H1 (cell line): ENCODE measurements at regions not wholly inside any gene's neighbourhood (a gene's known extent, or its start where the extent isn't known, plus 50 kb on each side); places are given as distances from the start of the nearest gene placed in this dataset.

Experiments
- ATF3 ChIP-seq: IDR thresholded peaks from 2 replicates; pipeline ENCODE4 v1.6.1; 2011; ENCODE audit warnings: low read depth, mild to moderate bottlenecking, low read length; ENCODE audit not compliant: insufficient read depth
- CBX5 ChIP-seq: fragments of 300-800, 300-1000 bp; sonication (generic); IDR thresholded peaks from 2 replicates; pipeline ENCODE4 v1.7.1; 2016; ENCODE audit warnings: antibody characterized with exemption, low read length, low read depth
- CTCF ChIP-seq, 3 experiments: IDR thresholded peaks; 1 replicate in 2 of 3; 2 replicates in 1 of 3; pipeline versions ENCODE4 v1.5.1 to v1.6.1; 2011; ENCODE audit warnings: low read length in 3 of 3, mild to moderate bottlenecking in 3 of 3, inconsistent platforms in 2 of 3, low read depth in 1 of 3, moderate library complexity in 1 of 3; ENCODE audit not compliant: insufficient read depth in 1 of 3; ENCODE audit errors: control extremely low read depth in 1 of 3
- EZH2 ChIP-seq: fragments of 200-600 bp; sonication (generic); IDR thresholded peaks from 2 replicates; pipeline ENCODE4 v1.7.1; 2012; ENCODE audit warnings: low read depth, mild to moderate bottlenecking, moderate library complexity, low read length, inconsistent platforms; ENCODE audit not compliant: severe bottlenecking
- KDM1A ChIP-seq: fragments of 200-600, 300-600 bp; sonication (generic); IDR thresholded peaks from 2 replicates; pipeline ENCODE4 v1.7.1; 2016; ENCODE audit warnings: mild to moderate bottlenecking, low read length, borderline replicate concordance
- MAX ChIP-seq: IDR thresholded peaks from 2 replicates; pipeline ENCODE4 v1.6.1; 2012; ENCODE audit warnings: inconsistent platforms
- PHF8 ChIP-seq: fragments of 200-600 bp; sonication (generic); conservative IDR thresholded peaks from 2 replicates; pipeline ENCODE4 v1.7.1; 2012; ENCODE audit warnings: low read depth, mild to moderate bottlenecking, inconsistent platforms, low read length, moderate library complexity
- POLR2A ChIP-seq, 2 experiments: IDR thresholded peaks; 1 replicate in 1 of 2; 2 replicates in 1 of 2; pipeline ENCODE4 v1.6.1; 2011; ENCODE audit warnings: low read depth in 2 of 2, low read length in 2 of 2, mild to moderate bottlenecking in 2 of 2; ENCODE audit errors: control extremely low read depth in 1 of 2
- RAD21 ChIP-seq, 2 experiments: IDR thresholded peaks in 1 of 2; conservative IDR thresholded peaks in 1 of 2; 2 replicates each; pipeline ENCODE4 v1.6.1; 2011; ENCODE audit warnings: low read depth in 2 of 2, low read length in 2 of 2, improper control_type of control experiment in 1 of 2, inconsistent platforms in 1 of 2, mild to moderate bottlenecking in 1 of 2, moderate library complexity in 1 of 2
- RNF2 ChIP-seq: fragments of 200-900, 300-1000 bp; sonication (generic); IDR thresholded peaks from 2 replicates; pipeline ENCODE4 v1.7.1; 2016; ENCODE audit warnings: borderline replicate concordance, low read depth, mild to moderate bottlenecking, antibody characterized with exemption, low read length; ENCODE audit not compliant: poor library complexity, severe bottlenecking; ENCODE audit errors: missing control alignments
- TAF1 ChIP-seq: IDR thresholded peaks from 2 replicates; pipeline ENCODE4 v1.6.1; 2011; ENCODE audit warnings: mild to moderate bottlenecking, low read depth, low read length
- TCF12 ChIP-seq: IDR thresholded peaks from 2 replicates; pipeline ENCODE4 v1.6.1; 2011; ENCODE audit warnings: low read depth, mild to moderate bottlenecking, low read length

DNA sequence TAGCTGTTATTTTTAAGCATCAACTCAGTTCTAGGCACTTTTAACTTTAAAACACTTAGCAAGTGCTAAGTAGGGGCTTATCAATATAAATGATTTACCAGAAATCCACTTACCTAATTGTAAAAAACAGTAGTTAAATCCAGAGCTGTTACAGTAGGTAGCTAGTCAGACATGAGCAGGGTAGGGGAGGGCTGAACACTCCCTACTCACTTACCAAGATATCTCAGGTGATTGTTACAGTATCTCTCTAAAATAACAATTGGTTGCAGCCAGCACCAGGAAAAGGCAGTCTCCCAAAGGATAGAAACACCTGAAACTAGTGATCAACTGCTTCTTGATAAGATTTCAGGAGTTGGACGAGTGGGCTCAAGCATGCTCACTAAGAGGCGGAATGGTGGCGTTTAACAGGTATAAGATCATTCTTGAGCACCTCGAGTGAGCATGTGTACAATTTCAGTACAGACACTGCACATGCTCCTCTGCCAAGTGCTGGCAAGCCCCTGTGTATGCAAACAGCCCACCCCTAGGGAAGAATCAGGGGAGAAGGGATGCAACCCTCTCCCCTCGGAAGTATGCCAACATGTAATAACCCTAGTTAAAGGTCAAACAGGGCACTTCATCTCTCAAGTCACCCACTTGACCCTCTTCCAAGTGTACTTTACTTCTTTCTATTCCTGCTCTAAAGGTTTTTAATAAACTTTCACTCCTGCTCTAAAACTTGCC lies 1113.6 kb upstream of the SEL1L start:
- TF ChIP-seq EZH2 = no peak
- no peak for TF ChIP-seq MAX
- TF ChIP-seq RAD21 (IDR thresholded peaks at IDR 0.05 in 1 of 2, conservative IDR thresholded peaks at IDR 0.05 in 1 of 2; ENCODE audit: low read depth in 2 of 2, low read length in 2 of 2) = no peak
- TF ChIP-seq POLR2A (IDR thresholded peaks at IDR 0.05; ENCODE audit: control extremely low read depth in 1 of 2, low read depth in 2 of 2, low read length in 2 of 2) = no peak
- no peak for TF ChIP-seq CTCF (IDR thresholded peaks at IDR 0.05; ENCODE audit: control extremely low read depth in 1 of 3, insufficient read depth in 1 of 3, low read depth in 1 of 3, low read length in 3 of 3)
- no peak for TF ChIP-seq TAF1
- no peak for TF ChIP-seq CBX5
- no peak for TF ChIP-seq PHF8
- TF ChIP-seq KDM1A = no peak
- TF ChIP-seq TCF12 = no peak
- TF ChIP-seq ATF3 = no peak
- no peak for TF ChIP-seq RNF2
